Lower leg skin (tissue), 3 donors: ENCODE measurements at regions not wholly inside any gene's neighbourhood (a gene's known extent, or its start where the extent isn't known, plus 50 kb on each side); places are given as distances from the start of the nearest gene placed in this dataset.

Source experiments
- CTCF ChIP-seq, 3 donors: fragments of 450-650 bp; IDR thresholded peaks; one replicate each; pipeline ENCODE4 v1.5.1; 2016; ENCODE audit warnings: antibody characterized with exemption in 3 of 3, mild to moderate bottlenecking in 3 of 3, moderate library complexity in 2 of 3
- POLR2A ChIP-seq, 2 donors: fragments of 450-650 bp; IDR thresholded peaks; one replicate each; pipeline ENCODE4 v1.6.1; 2016 to 2017; ENCODE audit warnings: antibody characterized with exemption in 2 of 2, mild to moderate bottlenecking in 1 of 2, moderate library complexity in 1 of 2

GRCh38 chr10:125300937-125301336 is 140.6 kb upstream of the CTBP2 start:
- TF ChIP-seq CTCF (IDR thresholded peaks at IDR 0.05) (no peak), POLR2A (IDR thresholded peaks at IDR 0.05) (no peak)
